ENCODE measurements at regions not wholly inside any gene's neighbourhood (a gene's known extent, or its start where the extent isn't known, plus 50 kb on each side); places are given as distances from the start of the nearest gene placed in this dataset.

DNA sequence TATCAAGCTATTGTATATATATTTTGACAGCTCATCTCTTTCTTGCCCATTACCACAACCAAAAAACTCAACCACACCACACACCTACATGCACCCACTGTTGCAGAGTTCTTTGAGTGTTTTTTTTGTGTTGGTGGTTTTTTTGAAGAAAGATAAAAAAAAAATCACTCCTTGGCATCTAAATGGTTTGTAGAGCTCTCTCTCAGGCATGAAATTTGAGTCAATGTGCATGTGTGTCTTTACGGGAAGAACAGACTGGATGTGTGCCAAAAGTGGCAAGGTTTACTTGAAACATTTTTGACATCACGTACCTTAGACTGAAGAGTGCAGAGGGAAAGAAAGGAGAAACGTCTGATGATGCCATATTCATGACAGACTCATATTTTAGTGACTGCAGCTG is 154.2 kb downstream of the FHIP1A start:
- Histone ChIP-seq H3K36me3 (ENCODE audit: control insufficient read depth, insufficient read depth, low read length) (no peaks in the 10 kb centered on the region), H3K4me3 (ENCODE audit: extremely low read depth, insufficient read depth, low read length, poor library complexity, severe bottlenecking) (no peak overlapping the region), H3K27ac (ENCODE audit: low read depth, low read length, severe bottlenecking) (no peak overlapping the region), H3K9me3 (ENCODE audit: control insufficient read depth, low read length) (no peaks in the 10 kb centered on the region), H3K4me1 (ENCODE audit: control insufficient read depth, insufficient read depth, low read length, poor library complexity, severe bottlenecking) (peaks cover 5% of the 10 kb centered on the region)
- 86 to 94% methylated on average over 2 of the region's 3 CpGs for WGBS, 2 experiments (ENCODE audit: insufficient coverage in 2 of 2)

DNA sequence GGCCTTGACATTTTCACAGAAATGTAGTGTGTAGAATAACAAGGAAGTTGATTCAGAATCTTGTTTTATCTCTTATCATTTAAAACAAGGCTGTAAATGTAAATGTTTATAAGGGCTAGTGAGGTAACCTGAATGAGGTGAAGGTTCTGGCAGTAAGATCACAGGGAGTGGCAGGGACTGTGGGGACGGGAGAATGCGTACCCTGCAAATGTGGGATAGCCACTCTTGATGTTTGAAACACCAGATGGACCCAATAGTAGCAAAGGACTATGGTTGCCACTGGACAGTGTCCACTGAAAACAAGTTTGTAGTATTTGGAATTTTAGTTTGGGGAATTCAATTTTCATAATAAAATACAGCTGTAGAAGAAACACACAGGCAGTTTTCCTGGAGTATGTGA is 155.3 kb downstream of the FHIP1A start:
- Histone ChIP-seq H3K27ac (ENCODE audit: low read depth, low read length, severe bottlenecking) (no peak overlapping the region), H3K36me3 (ENCODE audit: control insufficient read depth, insufficient read depth, low read length) (no peaks in the 10 kb centered on the region), H3K4me1 (ENCODE audit: control insufficient read depth, insufficient read depth, low read length, poor library complexity, severe bottlenecking) (no peaks in the 10 kb centered on the region), H3K4me3 (ENCODE audit: extremely low read depth, insufficient read depth, low read length, poor library complexity, severe bottlenecking) (no peak overlapping the region), H3K9me3 (ENCODE audit: control insufficient read depth, low read length) (no peaks in the 10 kb centered on the region)
- WGBS, 2 experiments (ENCODE audit: insufficient coverage in 2 of 2), result 95 to 100% methylated on average over 2 of the region's 2 CpGs

DNA sequence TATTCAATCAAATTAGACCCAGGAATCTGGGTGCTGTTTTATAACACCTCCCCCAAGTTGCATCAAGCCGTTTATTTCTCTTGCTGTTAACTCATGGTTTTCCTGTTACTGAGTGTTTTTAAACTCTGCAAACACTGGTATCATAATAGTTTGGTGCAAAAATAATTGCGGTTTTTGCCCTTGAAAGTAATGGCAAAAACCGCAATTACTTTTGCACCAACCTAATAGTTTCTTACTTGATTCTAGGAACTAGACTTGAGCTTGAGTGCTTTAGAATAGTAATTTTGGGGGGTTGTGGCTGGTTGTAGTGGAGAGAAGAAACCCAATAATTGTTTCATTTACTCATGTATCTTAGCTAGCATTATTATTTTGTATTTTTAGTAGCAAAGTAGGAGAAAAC is 156.6 kb downstream of the FHIP1A start:
- WGBS, 2 experiments (ENCODE audit: insufficient coverage in 2 of 2), result 75% methylated on average over 1 of the region's 3 CpGs; no CpG with 5 or more reads in 1 of the 2 experiments
- Histone ChIP-seq H3K4me1 (ENCODE audit: control insufficient read depth, insufficient read depth, low read length, poor library complexity, severe bottlenecking) (no peaks in the 10 kb centered on the region), H3K36me3 (ENCODE audit: control insufficient read depth, insufficient read depth, low read length) (no peaks in the 10 kb centered on the region), H3K4me3 (ENCODE audit: extremely low read depth, insufficient read depth, low read length, poor library complexity, severe bottlenecking) (no peak overlapping the region), H3K9me3 (ENCODE audit: control insufficient read depth, low read length) (no peaks in the 10 kb centered on the region), H3K27ac (ENCODE audit: low read depth, low read length, severe bottlenecking) (no peak overlapping the region)

DNA sequence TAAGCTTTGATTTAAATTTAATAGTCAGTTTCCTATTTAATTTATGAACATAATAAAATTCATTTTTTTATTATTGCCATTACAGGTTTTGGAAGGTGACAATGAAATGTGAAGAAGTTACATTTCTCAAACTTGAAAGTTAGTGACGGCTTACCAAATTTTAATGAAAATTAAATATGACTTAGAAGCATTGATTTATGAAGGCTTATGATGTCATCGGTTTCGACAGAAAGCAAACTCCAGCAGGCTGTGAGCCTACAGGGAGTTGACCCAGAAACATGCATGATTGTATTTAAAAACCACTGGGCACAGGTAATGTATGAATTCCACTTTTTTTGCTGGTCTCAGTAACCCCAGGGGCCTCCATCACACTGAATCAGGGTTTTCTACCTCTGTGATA is 157.1 kb downstream of the FHIP1A start:
- Histone ChIP-seq H3K36me3 (ENCODE audit: control insufficient read depth, insufficient read depth, low read length) (no peaks in the 10 kb centered on the region), H3K9me3 (ENCODE audit: control insufficient read depth, low read length) (no peaks in the 10 kb centered on the region), H3K4me1 (ENCODE audit: control insufficient read depth, insufficient read depth, low read length, poor library complexity, severe bottlenecking) (no peaks in the 10 kb centered on the region), H3K4me3 (ENCODE audit: extremely low read depth, insufficient read depth, low read length, poor library complexity, severe bottlenecking) (no peak overlapping the region), H3K27ac (ENCODE audit: low read depth, low read length, severe bottlenecking) (no peak overlapping the region)
- 85 to 100% methylated on average over 2 to 3 of the region's 3 CpGs for WGBS, 2 experiments (ENCODE audit: insufficient coverage in 2 of 2)

DNA sequence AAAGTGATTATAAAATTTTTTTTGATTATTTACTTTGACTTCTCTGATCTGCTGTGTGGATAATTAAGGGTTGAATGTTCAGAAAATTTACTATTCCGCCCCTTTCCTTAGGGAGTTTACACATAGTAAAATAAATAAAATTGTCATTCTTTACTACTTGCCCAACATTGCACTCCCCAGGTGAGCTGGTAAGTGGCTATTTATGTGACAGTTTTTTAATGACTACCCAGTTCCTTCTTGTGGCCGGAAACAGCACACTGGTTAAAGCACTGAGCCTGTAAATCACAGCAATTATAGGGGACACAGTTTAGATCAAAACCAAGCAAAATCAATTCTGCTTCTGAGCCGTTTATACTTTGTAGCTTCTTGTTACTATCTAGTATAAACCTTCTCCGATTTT is 158.1 kb downstream of the FHIP1A start:
- H3K36me3 ChIP-seq (ENCODE audit: control insufficient read depth, insufficient read depth, low read length), result no peaks in the 10 kb centered on the region
- H3K27ac ChIP-seq (ENCODE audit: low read depth, low read length, severe bottlenecking), result no peak overlapping the region
- H3K4me3 ChIP-seq (ENCODE audit: extremely low read depth, insufficient read depth, low read length, poor library complexity, severe bottlenecking), result no peak overlapping the region
- H3K9me3 ChIP-seq (ENCODE audit: control insufficient read depth, low read length), result no peaks in the 10 kb centered on the region
- 100% methylated on average over 1 of the region's 4 CpGs; no CpG with 5 or more reads in 1 of the 2 experiments for WGBS, 2 experiments (ENCODE audit: insufficient coverage in 2 of 2)
- H3K4me1 ChIP-seq (ENCODE audit: control insufficient read depth, insufficient read depth, low read length, poor library complexity, severe bottlenecking), result no peaks in the 10 kb centered on the region

DNA sequence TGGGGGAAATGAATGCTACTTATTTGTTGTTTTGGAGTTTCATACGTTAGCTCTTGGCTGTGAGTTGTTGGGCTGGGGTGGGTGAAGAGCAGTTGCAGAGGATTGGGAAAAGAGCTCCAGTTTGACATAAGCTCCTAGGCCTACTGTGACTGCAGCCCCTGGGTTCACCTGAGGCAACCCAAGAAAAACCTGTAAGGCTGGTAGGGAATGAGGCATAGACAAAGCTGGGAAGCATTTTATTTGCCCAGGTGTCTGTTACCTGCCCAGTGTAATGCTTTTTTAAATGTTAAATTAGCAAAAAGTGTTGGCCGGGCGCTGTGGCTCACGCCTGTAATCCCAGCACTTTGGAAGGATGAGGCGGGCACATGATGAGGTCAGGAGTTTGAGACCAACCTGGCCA is 160.0 kb downstream of the FHIP1A start:
- 83 to 94% methylated on average over 1 of the region's 5 CpGs for WGBS, 2 experiments (ENCODE audit: insufficient coverage in 2 of 2)
- Histone ChIP-seq H3K36me3 (ENCODE audit: control insufficient read depth, insufficient read depth, low read length) (no peaks in the 10 kb centered on the region), H3K9me3 (ENCODE audit: control insufficient read depth, low read length) (no peaks in the 10 kb centered on the region), H3K27ac (ENCODE audit: low read depth, low read length, severe bottlenecking) (no peak overlapping the region), H3K4me1 (ENCODE audit: control insufficient read depth, insufficient read depth, low read length, poor library complexity, severe bottlenecking) (no peaks in the 10 kb centered on the region), H3K4me3 (ENCODE audit: extremely low read depth, insufficient read depth, low read length, poor library complexity, severe bottlenecking) (no peak overlapping the region)

DNA sequence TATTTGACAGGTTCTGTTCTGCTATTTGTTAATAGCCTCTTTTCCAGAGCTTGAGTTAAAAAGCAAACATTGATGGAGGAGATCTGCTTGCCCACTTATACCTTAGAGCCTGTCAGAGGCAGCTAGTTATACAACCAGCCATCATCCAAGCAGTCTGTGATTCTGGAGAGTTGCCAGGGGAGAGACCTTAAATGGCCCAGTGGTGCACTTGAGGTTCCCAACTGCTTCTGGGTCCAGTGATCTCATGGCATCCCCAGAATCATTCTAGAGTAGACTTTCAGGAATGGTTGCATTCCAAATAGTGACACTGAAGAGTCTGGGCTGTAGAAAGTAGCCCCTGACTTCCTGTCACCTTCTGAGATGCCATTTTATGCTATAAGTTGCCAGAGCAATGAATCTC is 160.7 kb downstream of the FHIP1A start:
- Histone ChIP-seq H3K9me3 (ENCODE audit: control insufficient read depth, low read length) (no peaks in the 10 kb centered on the region), H3K4me3 (ENCODE audit: extremely low read depth, insufficient read depth, low read length, poor library complexity, severe bottlenecking) (no peak overlapping the region), H3K36me3 (ENCODE audit: control insufficient read depth, insufficient read depth, low read length) (no peaks in the 10 kb centered on the region), H3K4me1 (ENCODE audit: control insufficient read depth, insufficient read depth, low read length, poor library complexity, severe bottlenecking) (no peaks in the 10 kb centered on the region), H3K27ac (ENCODE audit: low read depth, low read length, severe bottlenecking) (no peak overlapping the region)

DNA sequence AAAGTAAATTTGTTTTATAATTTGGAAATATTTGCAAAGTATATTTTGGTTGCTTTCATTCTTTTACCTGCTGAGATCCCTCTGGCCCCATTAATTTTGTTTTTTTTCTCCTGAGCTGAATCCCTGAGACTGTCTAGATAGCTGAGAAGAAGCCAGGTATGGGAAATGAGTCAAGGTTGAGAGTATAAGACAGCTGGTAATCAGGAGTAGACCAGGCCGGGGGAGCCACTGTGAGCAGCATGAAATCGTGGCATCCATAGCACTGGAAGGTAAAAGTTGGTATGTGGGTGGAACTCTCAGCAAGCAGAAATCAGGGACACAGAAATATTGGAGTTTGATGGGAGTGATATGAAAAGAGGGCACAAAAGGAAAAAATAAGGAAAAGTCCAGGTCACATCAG is 164.5 kb downstream of the FHIP1A start:
- Histone ChIP-seq H3K36me3 (ENCODE audit: control insufficient read depth, insufficient read depth, low read length) (no peaks in the 10 kb centered on the region), H3K9me3 (ENCODE audit: control insufficient read depth, low read length) (no peaks in the 10 kb centered on the region), H3K4me1 (ENCODE audit: control insufficient read depth, insufficient read depth, low read length, poor library complexity, severe bottlenecking) (no peaks in the 10 kb centered on the region), H3K27ac (ENCODE audit: low read depth, low read length, severe bottlenecking) (no peak overlapping the region), H3K4me3 (ENCODE audit: extremely low read depth, insufficient read depth, low read length, poor library complexity, severe bottlenecking) (no peak overlapping the region)
- 90 to 94% methylated on average over 2 of the region's 2 CpGs for WGBS, 2 experiments (ENCODE audit: insufficient coverage in 2 of 2)

DNA sequence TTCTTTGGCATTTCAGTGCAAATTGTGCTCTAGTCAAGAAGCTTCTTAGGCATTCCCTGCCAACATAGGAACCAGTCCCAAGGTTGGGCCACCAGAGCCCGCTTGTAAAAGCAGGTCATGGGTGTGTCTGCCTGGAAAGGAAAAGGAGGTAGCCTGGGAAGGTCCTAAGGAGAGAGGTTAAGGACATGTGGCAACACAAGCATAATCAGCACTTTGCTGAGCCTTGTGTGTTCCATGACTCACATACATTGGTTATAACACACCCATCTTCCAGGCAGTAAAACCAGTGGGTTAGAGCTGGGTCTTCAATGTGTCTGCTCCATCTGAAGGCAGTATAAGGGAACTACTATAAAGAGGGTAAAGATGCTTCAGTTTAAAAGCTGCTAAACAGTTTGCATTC is 165.0 kb downstream of the FHIP1A start:
- H3K4me1 ChIP-seq (ENCODE audit: control insufficient read depth, insufficient read depth, low read length, poor library complexity, severe bottlenecking), result no peaks in the 10 kb centered on the region
- no peak overlapping the region for H3K27ac ChIP-seq (ENCODE audit: low read depth, low read length, severe bottlenecking)
- 100% methylated on average over 1 of the region's 1 CpG; no CpG with 5 or more reads in 1 of the 2 experiments for WGBS, 2 experiments (ENCODE audit: insufficient coverage in 2 of 2)
- H3K4me3 ChIP-seq (ENCODE audit: extremely low read depth, insufficient read depth, low read length, poor library complexity, severe bottlenecking), result no peak overlapping the region
- no peaks in the 10 kb centered on the region for H3K9me3 ChIP-seq (ENCODE audit: control insufficient read depth, low read length)
- H3K36me3 ChIP-seq (ENCODE audit: control insufficient read depth, insufficient read depth, low read length), result no peaks in the 10 kb centered on the region

DNA sequence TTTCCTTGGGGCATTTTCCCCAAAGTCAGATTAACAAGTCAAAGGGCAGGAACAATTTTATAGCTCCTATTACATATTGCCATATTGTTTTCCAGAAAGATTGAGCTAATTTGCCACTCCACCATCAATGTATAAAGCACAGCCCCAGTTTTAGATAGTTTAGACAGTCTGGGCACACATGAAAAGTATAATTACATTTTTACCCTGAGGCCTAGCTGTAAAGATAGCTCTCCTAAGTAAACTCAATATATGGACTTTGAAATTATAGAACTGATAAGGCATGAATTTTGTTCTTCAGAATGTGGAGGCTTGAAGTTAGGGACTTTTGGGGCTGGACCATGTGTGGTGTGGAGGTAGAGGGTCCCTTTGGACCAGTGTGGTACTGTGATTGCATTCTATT is 166.0 kb downstream of the FHIP1A start:
- Histone ChIP-seq H3K4me1 (ENCODE audit: control insufficient read depth, insufficient read depth, low read length, poor library complexity, severe bottlenecking) (no peaks in the 10 kb centered on the region), H3K36me3 (ENCODE audit: control insufficient read depth, insufficient read depth, low read length) (no peaks in the 10 kb centered on the region), H3K27ac (ENCODE audit: low read depth, low read length, severe bottlenecking) (no peak overlapping the region), H3K9me3 (ENCODE audit: control insufficient read depth, low read length) (no peaks in the 10 kb centered on the region), H3K4me3 (ENCODE audit: extremely low read depth, insufficient read depth, low read length, poor library complexity, severe bottlenecking) (no peak overlapping the region)

DNA sequence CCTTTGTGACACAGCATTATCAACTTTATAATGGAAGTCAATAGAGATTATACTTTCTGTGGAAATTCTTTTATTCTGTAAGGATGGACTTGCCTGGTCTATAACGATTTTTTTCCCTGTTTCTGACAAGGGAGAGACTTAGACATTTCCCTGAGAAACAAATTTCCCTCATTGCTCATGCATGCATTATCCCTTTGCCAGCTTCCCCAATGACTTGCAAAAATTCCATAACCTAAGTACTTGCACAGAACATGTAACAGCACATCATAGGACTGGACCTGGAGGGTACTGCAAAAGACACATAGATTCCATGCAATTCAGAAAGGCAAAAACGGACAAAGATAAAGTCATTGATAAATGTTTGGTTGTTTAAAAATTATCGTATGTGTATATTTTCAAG is 166.7 kb downstream of the FHIP1A start:
- H3K9me3 ChIP-seq (ENCODE audit: control insufficient read depth, low read length), result no peaks in the 10 kb centered on the region
- 95 to 96% methylated on average over 2 to 3 of the region's 3 CpGs for WGBS, 2 experiments (ENCODE audit: insufficient coverage in 2 of 2)

DNA sequence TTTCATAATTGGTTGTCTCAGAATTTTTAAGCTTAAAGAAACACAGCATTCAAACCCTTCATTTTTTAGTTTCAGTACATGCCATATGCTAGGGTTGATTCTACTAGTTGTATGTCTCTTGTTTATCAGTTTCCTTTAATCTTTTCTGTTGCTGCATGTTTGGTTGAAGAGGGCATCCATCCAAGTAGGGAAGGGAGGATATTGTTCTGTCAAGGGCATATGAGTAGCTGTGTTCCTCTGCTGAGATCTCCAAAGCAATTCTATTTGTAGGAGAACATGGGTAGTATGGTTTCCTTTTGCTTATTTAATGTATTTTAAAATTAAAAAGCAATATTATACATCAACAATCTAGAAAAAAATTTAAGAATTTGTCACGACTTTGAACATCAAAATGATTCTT is 167.7 kb downstream of the FHIP1A start:
- H3K27ac ChIP-seq (ENCODE audit: low read depth, low read length, severe bottlenecking), result no peak overlapping the region
- no peaks in the 10 kb centered on the region for H3K36me3 ChIP-seq (ENCODE audit: control insufficient read depth, insufficient read depth, low read length)
- no peak overlapping the region for H3K4me3 ChIP-seq (ENCODE audit: extremely low read depth, insufficient read depth, low read length, poor library complexity, severe bottlenecking)
- WGBS, 2 experiments (ENCODE audit: insufficient coverage in 2 of 2), result 90% methylated on average over 1 of the region's 1 CpG
- no peaks in the 10 kb centered on the region for H3K4me1 ChIP-seq (ENCODE audit: control insufficient read depth, insufficient read depth, low read length, poor library complexity, severe bottlenecking)
- no peaks in the 10 kb centered on the region for H3K9me3 ChIP-seq (ENCODE audit: control insufficient read depth, low read length)

More for the DNA sequence above, 166.7 kb downstream of the FHIP1A start:
- no peak overlapping the region for H3K4me3 ChIP-seq (ENCODE audit: extremely low read depth, insufficient read depth, low read length, poor library complexity, severe bottlenecking)
- no peaks in the 10 kb centered on the region for H3K4me1 ChIP-seq (ENCODE audit: control insufficient read depth, insufficient read depth, low read length, poor library complexity, severe bottlenecking)
- H3K36me3 ChIP-seq (ENCODE audit: control insufficient read depth, insufficient read depth, low read length), result no peaks in the 10 kb centered on the region
- no peak overlapping the region for H3K27ac ChIP-seq (ENCODE audit: low read depth, low read length, severe bottlenecking)

Measured in mesodermal cell (in vitro differentiated cells).